ENCODE measurements at regions not wholly inside any gene's neighbourhood (a gene's known extent, or its start where the extent isn't known, plus 50 kb on each side); places are given as distances from the start of the nearest gene placed in this dataset.

DNA sequence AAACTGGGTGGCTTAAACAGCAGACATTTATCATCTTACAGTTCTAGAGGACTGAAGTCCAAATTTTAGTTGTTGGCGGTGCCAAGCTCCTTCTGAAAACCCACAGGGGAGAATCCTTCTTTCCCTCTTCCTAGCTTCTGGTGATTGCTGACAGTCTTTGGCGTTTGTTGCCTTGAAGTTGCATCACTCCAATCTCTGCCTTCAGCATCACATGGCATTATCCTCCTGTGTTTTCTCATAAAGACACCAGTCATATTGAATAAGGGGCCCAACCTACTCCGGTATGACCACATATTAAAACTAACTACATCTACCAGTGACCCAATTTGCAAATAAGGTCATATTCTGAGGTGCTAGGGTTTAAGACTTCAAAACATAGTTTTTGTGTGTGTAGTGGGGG is 472.1 kb upstream of the IGFBP3 start:
- H3K14ac ChIP-seq (ENCODE audit: insufficient read length): no peak overlapping the region
- H3K4me1 ChIP-seq (replicated peaks in 1 of 4; ENCODE audit: control insufficient read depth in 3 of 4, insufficient read depth in 4 of 4, low read length in 3 of 4): no peaks in the 10 kb centered on the region
- H2BK5ac ChIP-seq (ENCODE audit: low read depth, low read length): no peak overlapping the region
- POLR2A ChIA-PET (ENCODE audit: partially characterized antibody): no interaction called here
- CTCF ChIA-PET (ENCODE audit: partially characterized antibody): interaction anchor here (0.6 to 1.3 kb wide), 3 partner anchors 30 to 786 kb away, joined by 3 to 5 read pairs (median 3); no protein-coding TSS in a partner anchor
- H3K79me2 ChIP-seq (ENCODE audit: control insufficient read depth in 1 of 2, insufficient read depth in 2 of 2, low read length in 2 of 2): no peaks in the 10 kb centered on the region
- H3K4me2 ChIP-seq (ENCODE audit: insufficient read depth in 1 of 2, low read depth in 2 of 2, low read length in 2 of 2): no peak overlapping the region
- H2AK5ac ChIP-seq (ENCODE audit: low read depth, low read length): no peak overlapping the region
- H2BK15ac ChIP-seq (ENCODE audit: low read length): no peak overlapping the region
- H2BK120ac ChIP-seq (replicated peaks; ENCODE audit: low read depth, low read length): no peak overlapping the region
- FAIRE-seq (no peak), DNase-seq (ENCODE audit: low read depth in 1 of 2, low spot score in 2 of 2) (no peak)
- no peak for TF ChIP-seq TEAD4 (IDR thresholded peaks at IDR 0.05; ENCODE audit: low read depth, low read length)
- no peak for TF ChIP-seq SP2 (IDR thresholded peaks at IDR 0.05; ENCODE audit: low read length)
- TF ChIP-seq HDAC2 (IDR thresholded peaks at IDR 0.05; ENCODE audit: borderline replicate concordance in 1 of 2, low read depth in 2 of 2, low read length in 2 of 2): no peak
- no peak overlapping the region for H3K4me3 ChIP-seq (ENCODE audit: extremely low read depth in 1 of 4, insufficient read depth in 2 of 4, low read depth in 3 of 4, low read length in 4 of 4)
- H2AFZ ChIP-seq (ENCODE audit: low read length): no peak overlapping the region
- no peak overlapping the region for H3K27ac ChIP-seq (ENCODE audit: low read depth, low read length)
- no peaks in the 10 kb centered on the region for H4K20me1 ChIP-seq (replicated peaks in 1 of 2; ENCODE audit: control insufficient read depth in 1 of 2, insufficient read depth in 2 of 2, low read length in 2 of 2)
- WGBS, 2 experiments (ENCODE audit: extremely low coverage in 1 of 2, insufficient coverage in 1 of 2, insufficient read length in 1 of 2, insufficient replicate concordance in 2 of 2, low coverage in 1 of 2, low lambda C conversion rate in 2 of 2, missing lambda C conversion rate in 1 of 2): 98% methylated on average over 3 of the region's 3 CpGs; no CpG with 5 or more reads in 1 of the 2 experiments
- H4K5ac ChIP-seq (ENCODE audit: insufficient read length, low read depth, low read length): no peak overlapping the region
- H4K91ac ChIP-seq (replicated peaks; ENCODE audit: insufficient read length, low read length): no peak overlapping the region
- H3K18ac ChIP-seq (ENCODE audit: extremely low read depth, low read length): no peak overlapping the region
- H3K79me1 ChIP-seq (ENCODE audit: low read depth, low read length): no peaks in the 10 kb centered on the region
- no peak overlapping the region for H2BK20ac ChIP-seq (ENCODE audit: low read length)
- H3K9ac ChIP-seq (replicated peaks in 1 of 4; ENCODE audit: extremely low read depth in 1 of 4, low read depth in 3 of 4, low read length in 3 of 4): no peak overlapping the region
- H2BK12ac ChIP-seq (ENCODE audit: low read depth, low read length): no peak overlapping the region
- no peaks in the 10 kb centered on the region for H3K9me3 ChIP-seq (ENCODE audit: insufficient read depth in 2 of 2, low read depth in 1 of 2, low read length in 1 of 2)
- no peak overlapping the region for H3K23ac ChIP-seq (ENCODE audit: insufficient read length)
- no peak overlapping the region for H3K4ac ChIP-seq (replicated peaks; ENCODE audit: insufficient read length, low read depth, low read length)
- H4K8ac ChIP-seq (ENCODE audit: extremely low read depth, insufficient read depth, low read length): no peak overlapping the region
- H3K23me2 ChIP-seq (ENCODE audit: low read depth, low read length): no peaks in the 10 kb centered on the region
- H3K36me3 ChIP-seq (ENCODE audit: control insufficient read depth in 2 of 4, insufficient read depth in 4 of 4, low read length in 3 of 4): no peaks in the 10 kb centered on the region
- no peaks in the 10 kb centered on the region for H3K27me3 ChIP-seq (replicated peaks in 1 of 4; ENCODE audit: control insufficient read depth in 3 of 4, extremely low read depth in 1 of 4, insufficient read depth in 3 of 4, low read length in 3 of 4)
- H3K56ac ChIP-seq (replicated peaks; ENCODE audit: insufficient read length, low read depth, low read length): no peak overlapping the region

Data from H1 (cell line).